Endothelial cell of umbilical vein (primary cell): ENCODE measurements at regions not wholly inside any gene's neighbourhood (a gene's known extent, or its start where the extent isn't known, plus 50 kb on each side); places are given as distances from the start of the nearest gene placed in this dataset.

Source experiments
- CTCF ChIP-seq, 2 donors: IDR thresholded peaks; 1 replicate in 1 of 2; 2 replicates in 1 of 2; pipeline ENCODE4 v1.5.1; 2011; ENCODE audit warnings: low read length in 2 of 2, mild to moderate bottlenecking in 2 of 2, moderate library complexity in 2 of 2, control low read depth in 1 of 2, inconsistent platforms in 1 of 2, low read depth in 1 of 2; ENCODE audit not compliant: insufficient read depth in 1 of 2; ENCODE audit errors: extremely low read depth in 1 of 2
- EZH2 ChIP-seq: IDR thresholded peaks from 2 replicates; pipeline ENCODE4 v1.6.1; 2012; ENCODE audit warnings: borderline replicate concordance, low read depth, mild to moderate bottlenecking, moderate library complexity, low read length, inconsistent platforms; ENCODE audit not compliant: severe bottlenecking
- JUN ChIP-seq: IDR thresholded peaks from 2 replicates; pipeline ENCODE4 v1.6.1; 2011; ENCODE audit warnings: borderline replicate concordance, low read depth; ENCODE audit not compliant: insufficient read length, insufficient read depth
- POLR2A ChIP-seq: IDR thresholded peaks from 2 replicates; pipeline ENCODE4 v1.6.1; 2012; ENCODE audit warnings: low read depth, mild to moderate bottlenecking, control low read depth, low read length
- POLR2AphosphoS5 ChIP-seq: IDR thresholded peaks from 2 replicates; pipeline ENCODE4 v1.6.1; 2012; ENCODE audit warnings: low read depth, mild to moderate bottlenecking, control low read depth, low read length, moderate library complexity; ENCODE audit not compliant: insufficient read depth

DNA sequence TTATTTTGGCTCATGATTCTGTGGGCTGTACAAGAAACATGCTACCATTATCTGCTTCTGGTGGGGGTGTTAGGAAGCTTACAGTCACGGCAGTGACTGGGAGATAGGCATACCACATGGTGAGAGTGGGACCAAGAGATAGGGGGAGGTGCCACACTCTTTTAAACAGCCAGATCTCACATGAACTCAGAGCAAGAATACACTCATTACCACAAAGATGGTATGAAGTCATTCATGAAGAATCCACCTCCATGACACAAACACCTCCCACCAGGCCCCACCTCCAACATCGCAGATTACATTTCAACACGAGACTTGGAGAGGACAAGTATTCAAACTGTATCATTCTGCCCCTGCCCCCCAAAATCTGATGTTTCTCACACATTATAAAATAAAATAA is 2396.7 kb downstream of the PCDH7 start:
- TF ChIP-seq CTCF (IDR thresholded peaks at IDR 0.05; ENCODE audit: extremely low read depth in 1 of 2, insufficient read depth in 1 of 2, low read depth in 1 of 2, low read length in 2 of 2) = no peak
- no peak for TF ChIP-seq EZH2
- TF ChIP-seq POLR2A = no peak
- no peak for TF ChIP-seq POLR2AphosphoS5
- TF ChIP-seq JUN = no peak
